CD14-positive monocyte (primary cell): ENCODE measurements at regions not wholly inside any gene's neighbourhood (a gene's known extent, or its start where the extent isn't known, plus 50 kb on each side); places are given as distances from the start of the nearest gene placed in this dataset.

Experiments used
- DNase-seq, 3 donors: peaks; one replicate each; pipeline ENCODE4 v3.0.0-alpha.2; 2011 to 2022
- H2AFZ ChIP-seq: 2 replicates; pipeline ENCODE4 v1.6.0; 2012; ENCODE audit warnings: mild to moderate bottlenecking, low read depth, low read length, inconsistent platforms; ENCODE audit not compliant: insufficient read depth, poor library complexity, severe bottlenecking
- H3K27ac ChIP-seq, 2 donors: 1 replicate in 1 of 2; 2 replicates in 1 of 2; pipeline ENCODE4 v1.5.1; 2012 to 2013; ENCODE audit warnings: low read length in 2 of 2, control low read depth in 1 of 2, inconsistent platforms in 1 of 2, low read depth in 1 of 2, mild to moderate bottlenecking in 1 of 2
- H3K27me3 ChIP-seq, 2 donors: one replicate each; pipeline versions ENCODE4 v1.6.0 to v1.6.1; 2011 to 2013; ENCODE audit warnings: low read length in 2 of 2; ENCODE audit not compliant: control insufficient read depth in 2 of 2, insufficient read depth in 2 of 2
- H3K36me3 ChIP-seq, 2 donors: replicated peaks in 1 of 2; 1 replicate in 1 of 2; 2 replicates in 1 of 2; pipeline versions ENCODE4 v1.5.1 to v1.6.1; 2012 to 2013; ENCODE audit warnings: low read length in 2 of 2, control low read depth in 1 of 2, inconsistent platforms in 1 of 2, mild to moderate bottlenecking in 1 of 2; ENCODE audit not compliant: insufficient read depth in 2 of 2, control insufficient read depth in 1 of 2
- H3K4me1 ChIP-seq, 2 donors: 1 replicate in 1 of 2; 2 replicates in 1 of 2; pipeline versions ENCODE4 v1.5.1 to v1.6.1; 2012 to 2013; ENCODE audit warnings: low read length in 2 of 2, control low read depth in 1 of 2, inconsistent platforms in 1 of 2, mild to moderate bottlenecking in 1 of 2, moderate library complexity in 1 of 2; ENCODE audit not compliant: insufficient read depth in 2 of 2, control insufficient read depth in 1 of 2
- H3K4me2 ChIP-seq: replicated peaks from 2 replicates; pipeline ENCODE3; 2012; ENCODE audit warnings: low read length, moderate library complexity, mild to moderate bottlenecking; ENCODE audit not compliant: poor library complexity, severe bottlenecking; ENCODE audit errors: extremely low read depth
- H3K4me3 ChIP-seq, 3 experiments: fragments of 200-600 bp in 1 of 3; sonication (generic) in 1 of 3; replicated peaks in 1 of 3; 1 replicate in 2 of 3; 2 replicates in 1 of 3; pipeline ENCODE4 v1.5.1; 2011 to 2013; ENCODE audit warnings: low read length in 3 of 3, mild to moderate bottlenecking in 3 of 3, control low read depth in 2 of 3, low read depth in 2 of 3, inconsistent platforms in 1 of 3, moderate library complexity in 1 of 3
- H3K79me2 ChIP-seq: 2 replicates; pipeline ENCODE4 v1.6.0; 2012; ENCODE audit warnings: mild to moderate bottlenecking, control low read depth, inconsistent platforms, low read length, moderate library complexity; ENCODE audit not compliant: insufficient read depth
- H3K9ac ChIP-seq: 2 replicates; pipeline ENCODE4 v1.6.0; 2017; ENCODE audit warnings: low read length, mild to moderate bottlenecking; ENCODE audit not compliant: insufficient read depth, poor library complexity, severe bottlenecking
- H3K9me3 ChIP-seq, 2 donors: replicated peaks in 1 of 2; 1 replicate in 1 of 2; 2 replicates in 1 of 2; pipeline versions ENCODE4 v1.5.1 to v1.6.1; 2012 to 2013; ENCODE audit warnings: low read length in 2 of 2, control low read depth in 1 of 2; ENCODE audit not compliant: control insufficient read depth in 1 of 2, insufficient read depth in 1 of 2
- H4K20me1 ChIP-seq: 2 replicates; pipeline ENCODE4 v1.6.0; 2012; ENCODE audit warnings: mild to moderate bottlenecking, low read length, control low read depth, moderate library complexity; ENCODE audit not compliant: insufficient read depth
- H3K27ac Mint-ChIP-seq, 7 donors: one replicate each; pipeline ENCODE4 v1.8.0; 2020; ENCODE audit warnings: mild to moderate bottlenecking in 7 of 7, mixed read lengths in 7 of 7, moderate library complexity in 6 of 7, inconsistent platforms in 2 of 7
- H3K27me3 Mint-ChIP-seq, 3 donors: one replicate each; pipeline ENCODE4 v1.8.0; 2021 to 2022; ENCODE audit warnings: low read depth in 3 of 3, mild to moderate bottlenecking in 3 of 3, mixed read lengths in 3 of 3, moderate library complexity in 3 of 3, inconsistent platforms in 1 of 3
- H3K36me3 Mint-ChIP-seq, 2 donors: one replicate each; pipeline ENCODE4 v1.8.0; 2020; ENCODE audit warnings: mixed read lengths in 2 of 2, inconsistent platforms in 1 of 2, mild to moderate bottlenecking in 1 of 2
- H3K4me1 Mint-ChIP-seq: one replicate; pipeline ENCODE4 v1.8.0; 2020; ENCODE audit warnings: mild to moderate bottlenecking, mixed read lengths
- H3K4me3 Mint-ChIP-seq, 2 donors: one replicate each; pipeline ENCODE4 v1.8.0; 2020; ENCODE audit warnings: mild to moderate bottlenecking in 2 of 2, mixed read lengths in 2 of 2, moderate library complexity in 1 of 2
- H3K9me3 Mint-ChIP-seq, 7 donors: one replicate each; pipeline ENCODE4 v1.8.0; 2020 to 2022; ENCODE audit warnings: mixed read lengths in 7 of 7, mild to moderate bottlenecking in 6 of 7, moderate library complexity in 6 of 7, inconsistent platforms in 2 of 7
- CTCF ChIP-seq: fragments of 200-600 bp; IDR thresholded peaks from one replicate; pipeline ENCODE4 v1.8.0; 2022; ENCODE audit warnings: antibody characterized with exemption, mild to moderate bottlenecking
- WGBS: methylation state at CpG from one replicate; pipeline ENCODE4 v1.1.5; 2013; ENCODE audit warnings: missing lambda C conversion rate; ENCODE audit not compliant: insufficient coverage; 5-methylcytosine and 5-hydroxymethylcytosine counted together
- intact Hi-C, 2 donors: fragments of 100-400 bp; cut with micrococcal nuclease; formaldehyde crosslinking; loops; one replicate each; pipeline versions ENCODE4 v1.15.0 to v1.15.1; 2023

GRCh38 chr16:55955424-55955823 is 80.3 kb upstream of the CES5A start:
- no peaks in the 10 kb centered on the region for H3K4me1 ChIP-seq
- peaks cover 0 to 3% of the 10 kb centered on the region in 2 donors for H3K27me3 ChIP-seq
- TF ChIP-seq CTCF = no peak
- Mint-ChIP-seq H3K36me3 (no peaks in the 10 kb centered on the region), H3K4me1 (no peaks in the 10 kb centered on the region), H3K9me3 (peaks cover 0 to 9% (median 4%) of the 10 kb centered on the region in 7 donors), H3K27ac (no peak overlapping the region), H3K27me3 (peaks cover 4 to 15% (median 13%) of the 10 kb centered on the region in 3 donors), H3K4me3 (no peak overlapping the region)
- no peaks in the 10 kb centered on the region for H4K20me1 ChIP-seq
- no peaks in the 10 kb centered on the region for H3K9me3 ChIP-seq
- intact Hi-C loops = no loop called here
- H3K4me3 ChIP-seq = no peak overlapping the region
- H3K36me3 ChIP-seq = no peaks in the 10 kb centered on the region
- 72% methylated on average over 3 of the region's 4 CpGs for WGBS
- no peak overlapping the region for H3K27ac ChIP-seq
- DNase-seq = no peak
- H3K4me2 ChIP-seq = no peak overlapping the region
- H3K79me2 ChIP-seq = no peaks in the 10 kb centered on the region
- H2AFZ ChIP-seq = no peak overlapping the region
- no peak overlapping the region for H3K9ac ChIP-seq

GRCh38 chr16:55954906-55955305 is 79.7 kb upstream of the CES5A start:
- DNase-seq = no peak
- no peak overlapping the region for H3K9ac ChIP-seq
- no peak overlapping the region for H3K27ac ChIP-seq
- no peaks in the 10 kb centered on the region for H3K36me3 ChIP-seq
- no peaks in the 10 kb centered on the region for H3K4me1 ChIP-seq
- H3K4me1 Mint-ChIP-seq = no peaks in the 10 kb centered on the region
- no peak overlapping the region for H3K27ac Mint-ChIP-seq
- H3K79me2 ChIP-seq = no peaks in the 10 kb centered on the region
- H3K9me3 Mint-ChIP-seq = peaks cover 0 to 10% (median 4%) of the 10 kb centered on the region in 7 donors
- TF ChIP-seq CTCF = no peak
- H3K27me3 Mint-ChIP-seq = peaks cover 4 to 15% (median 11%) of the 10 kb centered on the region in 3 donors
- intact Hi-C loops = no loop called here
- 100% methylated on average over 1 of the region's 2 CpGs for WGBS
- H3K27me3 ChIP-seq = peaks cover 0 to 3% of the 10 kb centered on the region in 2 donors
- H3K9me3 ChIP-seq = no peaks in the 10 kb centered on the region
- H2AFZ ChIP-seq = no peak overlapping the region
- H4K20me1 ChIP-seq = no peaks in the 10 kb centered on the region
- H3K36me3 Mint-ChIP-seq = no peaks in the 10 kb centered on the region
- H3K4me3 ChIP-seq = no peak overlapping the region
- no peak overlapping the region for H3K4me2 ChIP-seq
- no peak overlapping the region for H3K4me3 Mint-ChIP-seq
